ENCODE measurements at regions not wholly inside any gene's neighbourhood (a gene's known extent, or its start where the extent isn't known, plus 50 kb on each side); places are given as distances from the start of the nearest gene placed in this dataset.

DNA sequence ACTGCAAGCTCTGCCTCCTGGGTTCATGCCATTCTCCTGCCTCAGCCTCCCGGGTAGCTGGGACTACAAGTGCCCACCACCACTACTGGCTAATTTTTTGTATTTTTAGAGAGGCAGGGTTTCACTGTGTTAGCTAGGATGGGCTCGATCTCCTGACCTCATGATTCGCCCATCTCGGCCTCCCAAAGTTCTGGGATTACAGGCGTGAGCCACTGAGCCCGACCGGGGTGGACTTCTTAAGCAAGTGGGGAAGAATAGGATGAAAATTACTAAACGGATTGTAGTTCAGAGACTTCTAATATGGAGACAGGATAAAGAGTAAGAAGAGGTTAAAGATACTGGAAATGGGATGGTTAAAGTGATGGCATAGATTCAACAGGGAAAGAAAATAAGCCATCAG, 132.3 kb upstream of the IRX2 start:
- TF ChIP-seq EP300 (IDR thresholded peaks at IDR 0.05), result no peak
- TF ChIP-seq POLR2A (IDR thresholded peaks at IDR 0.05), result no peak
- TF ChIP-seq, protein P1, sequence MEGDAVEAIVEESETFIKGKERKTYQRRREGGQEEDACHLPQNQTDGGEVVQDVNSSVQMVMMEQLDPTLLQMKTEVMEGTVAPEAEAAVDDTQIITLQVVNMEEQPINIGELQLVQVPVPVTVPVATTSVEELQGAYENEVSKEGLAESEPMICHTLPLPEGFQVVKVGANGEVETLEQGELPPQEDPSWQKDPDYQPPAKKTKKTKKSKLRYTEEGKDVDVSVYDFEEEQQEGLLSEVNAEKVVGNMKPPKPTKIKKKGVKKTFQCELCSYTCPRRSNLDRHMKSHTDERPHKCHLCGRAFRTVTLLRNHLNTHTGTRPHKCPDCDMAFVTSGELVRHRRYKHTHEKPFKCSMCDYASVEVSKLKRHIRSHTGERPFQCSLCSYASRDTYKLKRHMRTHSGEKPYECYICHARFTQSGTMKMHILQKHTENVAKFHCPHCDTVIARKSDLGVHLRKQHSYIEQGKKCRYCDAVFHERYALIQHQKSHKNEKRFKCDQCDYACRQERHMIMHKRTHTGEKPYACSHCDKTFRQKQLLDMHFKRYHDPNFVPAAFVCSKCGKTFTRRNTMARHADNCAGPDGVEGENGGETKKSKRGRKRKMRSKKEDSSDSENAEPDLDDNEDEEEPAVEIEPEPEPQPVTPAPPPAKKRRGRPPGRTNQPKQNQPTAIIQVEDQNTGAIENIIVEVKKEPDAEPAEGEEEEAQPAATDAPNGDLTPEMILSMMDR (IDR thresholded peaks at IDR 0.05), result no peak
- Histone ChIP-seq H3K4me1 (no peaks in the 10 kb centered on the region), H3K36me3 (no peaks in the 10 kb centered on the region), H3K4me3 (no peak overlapping the region), H3K9me3 (peaks cover 0 to 16% (median 4%) of the 10 kb centered on the region in 4 donors), H3K27ac (no peak overlapping the region), H3K27me3 (no peaks in the 10 kb centered on the region)
- no peak for DNase-seq (ENCODE audit: low spot score in 2 of 2)
- WGBS, 2 donors, result 88 to 90% methylated on average over 8 of the region's 8 CpGs

DNA sequence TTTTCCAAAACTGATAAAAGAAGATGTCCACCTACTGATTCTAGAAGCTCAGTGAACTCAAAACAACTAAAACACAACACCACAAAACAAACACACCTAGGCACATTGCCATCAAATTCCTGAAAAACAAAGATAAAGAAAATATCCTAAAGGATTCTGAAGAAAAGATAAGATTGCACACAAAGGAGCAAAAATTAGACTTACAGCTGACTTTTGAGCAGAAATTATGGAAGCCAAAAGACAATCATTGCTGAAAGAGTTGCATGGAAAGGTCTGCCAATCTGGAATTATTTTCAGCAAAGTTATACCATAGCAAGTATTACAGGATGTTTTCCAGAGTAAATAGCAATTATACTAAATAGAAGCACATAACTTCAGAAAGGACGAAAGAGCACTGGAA, 128.2 kb upstream of the IRX2 start:
- TF ChIP-seq POLR2A (IDR thresholded peaks at IDR 0.05) (no peak), EP300 (IDR thresholded peaks at IDR 0.05) (no peak)
- TF ChIP-seq, protein P1 (IDR thresholded peaks at IDR 0.05), result no peak
- H3K27me3 ChIP-seq, result no peaks in the 10 kb centered on the region
- H3K27ac ChIP-seq, result no peak overlapping the region
- peaks cover 0 to 21% (median 4%) of the 10 kb centered on the region in 4 donors for H3K9me3 ChIP-seq
- no peaks in the 10 kb centered on the region for H3K4me1 ChIP-seq
- no peaks in the 10 kb centered on the region for H3K36me3 ChIP-seq
- H3K4me3 ChIP-seq, result no peak overlapping the region
- WGBS, 2 donors, result 79 to 82% methylated on average over 1 of the region's 1 CpG
- DNase-seq (ENCODE audit: low spot score in 2 of 2), result no peak

DNA sequence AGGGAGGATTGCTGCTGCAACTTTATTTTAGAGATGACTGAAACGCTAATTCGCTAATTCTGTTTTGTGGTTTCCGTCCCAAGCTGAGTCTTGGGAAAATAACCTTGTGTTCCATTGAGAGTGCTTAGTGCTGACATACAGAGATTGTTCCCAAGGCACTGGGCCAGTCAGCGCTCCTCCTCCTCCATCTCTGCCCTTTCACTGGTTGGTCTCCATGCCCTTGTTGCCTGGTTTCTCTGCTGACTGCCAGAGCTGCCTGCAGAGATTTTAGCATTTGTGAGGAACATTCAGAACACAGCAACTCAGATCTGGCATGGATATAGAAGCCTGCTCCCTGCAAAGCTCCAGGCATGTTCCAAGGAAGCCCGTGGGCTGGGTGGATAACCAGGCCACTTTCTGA, 126.0 kb upstream of the IRX2 start:
- DNase-seq (ENCODE audit: low spot score in 2 of 2), result no peak
- WGBS, 2 donors, result 84 to 91% methylated on average over 5 of the region's 5 CpGs

DNA sequence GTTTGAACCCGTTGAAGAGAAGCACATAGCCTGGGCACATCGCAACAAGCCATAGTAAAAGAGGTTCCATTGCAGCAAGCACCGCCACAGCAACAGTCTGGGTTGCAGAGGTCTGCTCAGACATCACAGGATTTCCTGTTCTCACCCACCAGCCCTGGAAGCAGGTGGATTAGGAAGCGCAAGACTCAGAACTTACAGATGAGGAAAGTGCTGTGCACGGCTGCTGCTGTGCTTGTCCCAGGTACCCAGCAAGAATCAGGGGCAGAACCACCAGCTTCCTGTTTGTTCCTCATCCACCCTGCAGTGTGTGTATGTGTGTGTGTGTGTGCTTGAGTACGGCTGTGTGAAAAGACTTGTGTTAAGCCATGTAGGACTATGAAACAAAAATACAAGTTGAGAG, 124.7 kb upstream of the IRX2 start:
- TF ChIP-seq EP300 (IDR thresholded peaks at IDR 0.05) (no peak), POLR2A (IDR thresholded peaks at IDR 0.05) (no peak)
- TF ChIP-seq, protein P1 (IDR thresholded peaks at IDR 0.05), result no peak
- H3K27me3 ChIP-seq, result no peaks in the 10 kb centered on the region
- peaks cover 0 to 21% (median 4%) of the 10 kb centered on the region in 4 donors for H3K9me3 ChIP-seq
- no peak overlapping the region for H3K4me3 ChIP-seq
- 77 to 87% methylated on average over 6 of the region's 6 CpGs for WGBS, 2 donors
- no peak overlapping the region for H3K27ac ChIP-seq
- no peaks in the 10 kb centered on the region for H3K36me3 ChIP-seq
- DNase-seq (ENCODE audit: low spot score in 2 of 2), result no peak
- no peaks in the 10 kb centered on the region for H3K4me1 ChIP-seq

More for the DNA sequence above, 126.0 kb upstream of the IRX2 start:
- peaks cover 0 to 21% (median 4%) of the 10 kb centered on the region in 4 donors for H3K9me3 ChIP-seq
- TF ChIP-seq POLR2A (IDR thresholded peaks at IDR 0.05), result no peak
- TF ChIP-seq, protein P1 (IDR thresholded peaks at IDR 0.05), result no peak
- H3K36me3 ChIP-seq, result no peaks in the 10 kb centered on the region
- H3K27ac ChIP-seq, result no peak overlapping the region
- H3K4me1 ChIP-seq, result no peaks in the 10 kb centered on the region
- no peaks in the 10 kb centered on the region for H3K27me3 ChIP-seq
- H3K4me3 ChIP-seq, result no peak overlapping the region

DNA sequence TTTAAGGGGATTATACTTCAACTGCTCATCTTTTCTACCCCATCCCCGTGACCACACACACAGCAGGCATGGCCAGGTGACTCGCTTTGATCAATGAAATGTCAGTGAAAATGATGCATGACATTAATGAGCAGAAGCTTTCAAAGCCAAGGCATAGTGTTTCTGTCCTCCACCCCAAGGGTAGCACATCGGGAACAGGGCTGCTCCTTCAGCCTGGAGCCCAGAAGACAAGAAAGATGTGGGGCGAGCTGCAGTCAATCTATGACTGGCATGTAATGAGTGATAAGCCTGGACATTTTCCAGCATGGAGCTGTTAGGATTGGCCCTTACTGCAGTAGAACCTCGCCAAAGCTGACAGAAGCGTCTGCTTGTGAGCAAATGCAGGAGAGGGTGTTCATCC, 122.6 kb upstream of the IRX2 start:
- Histone ChIP-seq H3K4me3 (no peak overlapping the region), H3K4me1 (no peaks in the 10 kb centered on the region), H3K27ac (no peak overlapping the region), H3K27me3 (no peaks in the 10 kb centered on the region), H3K36me3 (no peaks in the 10 kb centered on the region), H3K9me3 (peaks cover 0 to 9% (median 0%) of the 10 kb centered on the region in 4 donors)
- DNase-seq (ENCODE audit: low spot score in 2 of 2), result no peak
- WGBS, 2 donors, result 81 to 84% methylated on average over 6 of the region's 6 CpGs
- TF ChIP-seq EP300 (IDR thresholded peaks at IDR 0.05) (no peak), POLR2A (IDR thresholded peaks at IDR 0.05) (no peak)
- TF ChIP-seq, protein P1 (IDR thresholded peaks at IDR 0.05), result no peak

All from tibial nerve (tissue), 4 donors.